ENCODE measurements at regions not wholly inside any gene's neighbourhood (a gene's known extent, or its start where the extent isn't known, plus 50 kb on each side); places are given as distances from the start of the nearest gene placed in this dataset.

- no peak for DNase-seq (ENCODE audit: low spot score)
These were observed 217.1 kb upstream of the MAN1A1 start for GRCh38 chr6:119566546-119567260.

DNA sequence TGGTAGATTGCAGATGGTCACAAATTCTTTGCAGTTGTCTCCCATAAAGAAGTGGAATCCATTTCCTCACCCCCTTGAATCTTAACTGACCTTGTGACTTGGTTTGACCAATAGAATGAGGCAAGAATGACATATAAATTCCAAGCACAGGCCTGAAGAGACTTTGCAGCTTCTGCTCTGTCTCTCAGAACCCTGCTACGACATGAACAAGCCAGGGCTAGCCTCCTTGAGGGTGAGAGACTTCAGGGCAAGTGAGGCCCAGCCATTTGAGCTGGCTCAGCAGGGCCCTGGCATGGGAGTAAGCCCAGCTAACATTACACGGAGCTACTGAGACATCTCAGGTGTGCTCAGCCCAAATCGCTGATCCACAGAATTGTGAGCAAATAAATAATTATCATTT lies 216.3 kb upstream of the MAN1A1 start:
- DNase-seq (ENCODE audit: low spot score) = no peak

- no peak for DNase-seq (ENCODE audit: low spot score)
These were observed 212.6 kb upstream of the MAN1A1 start for GRCh38 chr6:119562168-119562567.

- no peak for DNase-seq (ENCODE audit: low spot score)
These were observed 210.0 kb upstream of the MAN1A1 start for GRCh38 chr6:119559586-119559985.

DNA sequence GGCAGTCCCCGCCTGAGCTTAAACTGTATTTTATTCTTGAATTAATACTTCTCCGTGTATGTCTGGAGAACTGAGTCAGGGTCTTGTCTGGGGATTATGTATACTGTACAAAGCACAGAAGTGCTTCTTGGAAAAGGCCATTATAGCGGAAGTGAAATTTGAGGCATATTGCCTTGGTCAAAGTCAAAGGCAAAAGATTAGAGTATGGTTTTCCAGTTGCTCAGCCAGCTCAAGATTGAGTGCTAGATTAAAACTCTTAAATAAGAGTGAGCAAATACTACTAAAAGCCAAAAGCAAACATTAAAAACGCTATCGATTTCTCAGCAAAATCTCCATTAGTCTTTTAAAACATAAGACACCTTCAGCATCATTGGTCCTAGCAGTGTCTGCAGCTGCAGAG lies 207.7 kb upstream of the MAN1A1 start:
- no peak for DNase-seq (ENCODE audit: low spot score)

DNA sequence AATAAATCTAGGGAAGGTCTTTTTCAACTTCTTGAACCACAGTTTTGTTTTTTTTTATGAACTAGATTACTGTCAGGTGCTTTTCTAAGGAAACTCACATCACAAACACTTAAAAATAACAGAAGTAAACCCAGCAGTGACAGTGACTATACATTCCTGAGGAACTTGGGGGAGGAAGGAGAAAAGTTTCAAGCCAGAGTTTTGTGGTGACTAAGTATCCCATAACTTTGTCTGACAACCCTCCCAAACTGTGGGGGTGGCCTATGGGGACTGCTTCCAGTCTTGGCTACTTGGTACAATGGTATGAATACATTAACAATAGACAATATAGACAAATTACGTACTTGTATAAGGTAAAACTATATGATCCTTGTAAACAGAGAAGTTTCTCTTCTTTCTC lies 202.5 kb upstream of the MAN1A1 start:
- no peak for DNase-seq (ENCODE audit: low spot score)

DNA sequence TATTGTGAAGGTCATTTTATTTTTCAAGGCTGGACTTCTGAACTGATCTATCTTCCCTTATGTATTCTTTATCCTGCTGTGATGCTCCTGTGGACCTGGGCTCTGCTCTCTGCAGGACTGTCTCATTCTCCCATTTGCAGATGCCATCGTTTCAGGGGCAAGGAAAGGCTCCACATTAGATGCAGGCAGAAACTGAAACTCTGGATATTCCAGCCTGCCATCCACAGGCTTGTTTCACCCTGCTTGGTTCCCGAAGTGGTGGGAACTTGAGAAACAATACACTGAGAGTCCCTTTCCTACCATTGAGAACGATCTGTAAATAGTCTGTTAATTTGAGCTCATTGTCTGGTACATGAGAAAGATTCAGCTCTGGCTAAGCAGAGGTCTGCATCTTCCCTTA lies 197.5 kb upstream of the MAN1A1 start:
- no peak for DNase-seq (ENCODE audit: low spot score)

- no peak for DNase-seq (ENCODE audit: low spot score)
These were observed 195.7 kb upstream of the MAN1A1 start for GRCh38 chr6:119545245-119545644.

DNA sequence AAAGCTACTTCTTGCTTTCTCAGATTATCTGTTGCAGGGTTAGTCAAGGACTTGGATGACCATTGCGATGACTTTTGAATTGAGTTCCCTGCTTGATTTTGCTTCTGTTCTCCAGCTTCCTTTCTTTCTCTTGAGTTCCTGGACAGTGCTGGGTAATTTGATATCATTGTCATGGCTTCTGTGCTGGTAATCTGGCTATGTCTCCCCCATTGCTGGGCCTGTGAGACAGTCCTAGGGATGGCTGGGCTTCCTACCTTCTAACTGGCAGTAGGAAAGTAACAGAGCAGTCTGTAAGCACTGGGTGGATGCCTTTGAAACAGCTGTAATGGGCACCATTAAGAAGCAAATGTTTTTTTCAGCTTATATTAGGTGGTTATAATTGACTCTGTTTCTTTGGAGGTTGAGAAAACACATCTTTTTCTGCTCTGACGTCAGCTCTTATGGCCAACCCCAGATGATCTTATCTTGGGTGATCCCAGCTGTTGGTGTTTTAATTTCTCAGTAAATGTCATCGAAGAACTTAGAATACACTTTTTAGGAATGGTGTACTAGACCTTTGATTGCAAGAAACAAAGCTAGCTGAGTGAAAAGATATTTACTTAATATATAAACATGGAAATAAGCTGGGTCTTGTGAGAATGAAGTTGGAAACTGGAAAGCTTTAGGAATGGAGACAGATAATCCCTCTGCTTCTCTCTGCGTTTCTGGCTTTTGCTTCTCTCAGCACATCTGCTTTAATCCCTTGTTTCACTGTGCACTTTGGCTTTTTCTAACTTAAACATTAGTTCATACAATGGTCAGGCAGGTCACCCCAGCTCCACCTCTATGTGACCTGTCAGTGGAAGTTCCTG lies 195.0 kb upstream of the MAN1A1 start:
- no peak for DNase-seq (ENCODE audit: low spot score)

- no peak for DNase-seq (ENCODE audit: low spot score)
These were observed 193.8 kb upstream of the MAN1A1 start for GRCh38 chr6:119543332-119543731.

DNA sequence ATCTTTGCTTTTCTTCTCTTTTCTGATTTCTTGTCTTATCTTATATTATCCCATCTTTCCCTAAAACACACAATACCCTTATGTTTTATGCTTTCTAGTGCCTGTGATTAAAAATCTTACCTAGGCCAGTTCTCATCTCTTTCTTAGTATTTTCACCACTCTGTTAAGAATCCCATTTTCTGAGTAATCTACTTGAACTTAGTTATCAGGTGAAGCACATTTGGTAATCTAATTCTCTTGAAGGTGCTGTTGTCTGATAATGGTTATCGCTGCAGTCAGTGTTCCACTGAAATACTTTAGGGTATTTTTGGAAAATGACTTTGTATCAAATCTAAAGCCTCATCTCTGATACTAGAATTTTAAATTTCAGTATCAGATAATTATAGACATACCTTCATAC lies 192.5 kb upstream of the MAN1A1 start:
- DNase-seq (ENCODE audit: low spot score) = no peak

GRCh38 chr6:119541132-119541905 lies 191.8 kb upstream of the MAN1A1 start:
- DNase-seq (ENCODE audit: low spot score) = no peak

DNA sequence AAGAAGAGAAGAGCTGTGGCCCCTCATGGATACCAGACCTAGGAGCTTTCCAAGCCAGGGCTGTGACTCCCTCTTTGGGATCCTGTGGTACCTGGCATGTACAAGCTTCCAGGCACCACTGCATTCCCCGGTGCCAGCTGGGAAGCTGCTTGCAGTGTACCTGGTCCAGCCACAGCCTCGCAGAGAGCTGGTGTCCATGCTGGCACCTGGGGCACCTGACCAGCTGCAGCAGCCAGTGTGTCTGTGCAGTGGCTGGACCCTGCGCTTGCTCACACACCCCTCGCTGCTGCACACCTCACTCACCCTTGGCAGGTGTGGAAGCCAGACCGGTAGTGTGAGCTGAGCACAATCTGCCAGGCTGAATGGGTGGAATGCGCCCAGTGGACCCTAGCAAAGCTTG lies 190.9 kb upstream of the MAN1A1 start:
- DNase-seq (ENCODE audit: low spot score) = no peak

DNA sequence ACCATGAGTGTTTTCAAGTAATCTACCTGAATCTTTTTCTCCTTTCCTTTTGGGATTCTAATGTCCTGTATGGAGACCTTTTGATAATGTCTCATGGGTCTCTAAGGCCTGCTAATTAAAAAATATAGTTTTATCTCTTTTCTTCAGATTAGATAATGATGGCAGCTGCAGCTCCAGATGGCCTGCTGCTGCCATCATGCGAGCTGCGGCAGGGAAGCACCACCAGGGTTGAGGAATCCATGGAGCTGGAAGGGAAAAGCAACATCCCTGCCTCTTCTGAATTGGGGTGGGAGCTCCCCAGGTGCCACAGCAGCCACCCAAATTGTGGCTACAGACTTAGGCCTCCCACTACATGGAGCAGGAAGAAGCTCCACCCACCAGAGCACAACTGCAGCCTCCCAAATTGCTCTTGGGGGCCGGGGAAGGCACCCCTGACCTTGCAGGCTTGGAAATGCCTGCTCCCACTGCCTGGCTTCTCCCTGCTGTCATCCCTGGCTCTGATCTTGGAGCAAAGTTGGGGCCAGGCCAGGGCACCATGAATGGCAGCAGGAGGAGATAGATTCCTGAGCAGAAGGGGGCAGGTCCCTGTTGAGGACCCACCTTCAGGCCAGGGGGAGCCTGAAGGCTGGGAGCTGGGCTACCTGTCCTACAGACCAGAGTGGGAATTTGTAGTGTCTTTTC lies 189.6 kb upstream of the MAN1A1 start:
- DNase-seq (ENCODE audit: low spot score) = no peak

GRCh38 chr6:119536666-119537065 lies 187.1 kb upstream of the MAN1A1 start:
- DNase-seq (ENCODE audit: low spot score) = no peak

DNA sequence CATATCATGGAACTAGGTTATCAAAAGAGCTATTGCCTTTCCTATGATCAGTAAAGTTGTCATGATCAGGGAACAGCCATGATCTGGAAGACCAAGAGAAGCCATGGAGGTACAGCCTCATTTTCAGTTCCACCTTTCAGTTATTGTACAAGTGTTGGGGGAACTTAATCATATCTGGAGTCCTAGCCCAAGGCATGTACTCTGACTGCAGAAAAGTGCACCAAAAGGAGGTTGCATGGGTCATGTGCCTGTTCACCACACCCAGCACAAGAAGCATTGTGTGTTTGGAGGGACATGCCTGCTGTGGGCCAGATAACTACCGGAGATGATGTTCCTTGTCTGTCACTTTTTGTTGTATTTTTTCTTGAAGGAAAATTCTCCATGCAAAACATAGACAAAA lies 185.8 kb upstream of the MAN1A1 start:
- no peak for DNase-seq (ENCODE audit: low spot score)

DNA sequence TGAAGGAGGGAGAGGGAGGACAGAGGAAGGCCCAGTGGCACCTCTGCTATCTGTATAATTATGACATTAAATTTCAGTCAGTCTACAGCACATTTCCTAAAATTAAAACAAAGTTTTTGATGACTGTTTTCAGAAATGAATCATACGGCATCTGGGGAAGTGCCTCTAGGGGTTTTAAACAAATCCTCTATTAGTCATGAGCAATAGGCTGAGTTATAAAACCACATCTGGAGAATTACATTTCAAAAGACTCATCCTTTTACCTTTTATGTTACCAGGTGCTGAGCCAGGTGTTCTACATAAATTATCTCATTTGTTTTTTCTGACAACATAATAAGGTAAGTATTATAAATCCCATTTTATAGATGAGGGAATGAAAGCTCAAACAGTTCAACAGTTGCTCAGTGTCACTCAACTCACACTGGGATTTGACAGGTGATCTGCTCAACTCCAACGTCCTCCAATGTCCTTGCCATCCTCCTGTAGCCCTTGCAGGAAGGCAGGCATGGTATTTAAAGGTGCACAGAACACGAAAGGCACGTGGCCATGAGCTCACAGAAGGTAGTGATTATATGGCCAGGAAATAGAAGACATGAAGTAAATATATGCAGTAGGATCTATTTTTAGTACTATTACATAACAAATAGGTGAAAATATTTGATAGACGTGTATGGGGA lies 184.2 kb upstream of the MAN1A1 start:
- DNase-seq (ENCODE audit: low spot score) = no peak

DNA sequence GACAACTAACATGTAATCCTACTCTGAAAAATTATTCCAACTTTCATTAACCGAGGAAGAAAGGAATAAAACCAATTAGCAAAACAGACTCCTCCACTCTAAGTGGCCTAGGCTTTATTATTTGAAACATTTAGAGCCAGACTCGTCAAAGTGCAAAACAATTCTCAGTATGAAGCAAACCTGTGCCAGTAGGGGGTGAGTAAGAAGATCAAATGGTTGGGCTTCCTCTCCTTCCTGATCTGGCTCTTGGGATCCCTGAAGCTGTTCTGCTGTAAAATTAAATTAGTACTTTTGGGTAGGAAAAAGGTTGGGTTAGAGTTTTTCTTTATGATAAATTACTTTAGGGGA lies 177.6 kb upstream of the MAN1A1 start:
- DNase-seq (ENCODE audit: low spot score) = no peak

DNA sequence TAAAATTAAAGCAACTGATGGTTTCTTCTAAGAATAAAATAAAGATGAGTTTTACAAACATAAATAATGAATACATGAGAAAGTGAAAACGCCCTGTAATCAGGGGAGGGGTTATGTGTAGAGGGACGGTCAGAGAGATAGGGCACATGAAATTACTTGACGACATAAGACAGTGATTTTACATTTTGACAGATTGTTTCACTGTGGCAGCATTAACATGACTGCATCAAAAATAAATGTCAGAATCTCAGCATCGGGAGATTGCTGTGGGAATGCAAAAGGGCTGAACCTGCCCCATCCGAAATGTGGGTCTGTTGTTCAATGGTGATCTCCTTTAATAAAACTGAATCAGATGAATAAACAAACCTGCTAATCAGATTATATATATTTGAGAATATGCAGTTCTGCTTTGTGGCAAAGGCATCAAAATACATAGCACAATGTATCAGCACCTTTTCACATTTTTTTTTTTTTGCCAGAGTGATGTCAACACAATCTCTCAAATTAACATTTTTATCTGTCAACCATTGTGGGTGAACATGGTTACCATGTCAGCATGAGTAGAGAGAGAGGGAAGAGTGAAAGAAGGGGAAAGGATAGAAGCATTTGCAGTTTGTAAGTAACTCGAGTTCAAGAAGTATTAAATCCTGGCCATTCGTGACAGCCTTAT lies 177.1 kb upstream of the MAN1A1 start:
- no peak for DNase-seq (ENCODE audit: low spot score)

DNA sequence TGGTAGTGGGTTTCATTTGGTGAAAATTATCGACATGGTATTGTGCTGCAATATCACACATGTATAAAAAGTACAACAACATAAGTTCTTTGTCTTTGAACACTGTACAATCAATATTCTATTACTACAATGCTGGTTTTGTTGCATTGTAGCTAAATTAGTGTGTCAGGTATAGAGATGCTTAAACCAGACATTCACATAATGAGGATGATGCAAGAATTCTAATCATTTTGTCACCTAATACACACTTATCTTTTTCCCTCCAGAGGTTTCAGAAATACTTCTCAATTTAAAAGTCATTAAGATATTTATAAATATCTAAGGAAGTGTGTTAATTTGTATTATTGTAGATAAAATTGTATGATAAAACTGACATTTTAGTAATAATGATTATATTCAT lies 174.8 kb upstream of the MAN1A1 start:
- no peak for DNase-seq (ENCODE audit: low spot score)
